NCI-H460 (cell line): ENCODE measurements at regions not wholly inside any gene's neighbourhood (a gene's known extent, or its start where the extent isn't known, plus 50 kb on each side); places are given as distances from the start of the nearest gene placed in this dataset.
"Not testable (repeated sequence)": the region's sequence is repeated elsewhere in the genome, so short reads cannot be mapped to it uniquely, and the experiment has no call there.

Experiments used
- DNase-seq: peaks from one replicate; pipeline ENCODE4 v3.0.0-alpha.2; 2016; ENCODE audit warnings: low read depth; ENCODE audit errors: extremely low read depth

- no peak for DNase-seq
Measured at GRCh38 chr14:43338713-43339112, 1168.4 kb downstream of the FSCB start.

GRCh38 chr14:43336351-43336750, 1170.7 kb downstream of the FSCB start:
- no peak for DNase-seq

GRCh38 chr14:43326501-43327407, 1180.3 kb downstream of the FSCB start:
- not testable (repeated sequence) for DNase-seq

- no peak for DNase-seq
Measured at GRCh38 chr14:43316427-43316826, 1190.7 kb downstream of the FSCB start.

GRCh38 chr14:43313719-43314118, 1193.4 kb downstream of the FSCB start:
- no peak for DNase-seq

- no peak for DNase-seq
Measured at GRCh38 chr14:43308421-43309110, 1198.5 kb downstream of the FSCB start.

- DNase-seq: no peak
Measured at GRCh38 chr14:43307836-43308235, 1199.2 kb downstream of the FSCB start.

- DNase-seq: no peak
Measured at GRCh38 chr14:43306053-43306452, 1201.0 kb downstream of the FSCB start.

- DNase-seq: no peak
Measured at GRCh38 chr14:43297794-43298193, 1209.3 kb downstream of the FSCB start.

- DNase-seq: not testable (repeated sequence)
Measured at GRCh38 chr14:43296061-43296460, 1211.0 kb downstream of the FSCB start.

- DNase-seq: no peak
Measured at GRCh38 chr14:43285575-43285974, 1221.5 kb downstream of the FSCB start.

- DNase-seq: no peak
Measured at GRCh38 chr14:43260056-43260455, 1247.0 kb downstream of the FSCB start.

- DNase-seq: no peak
Measured at GRCh38 chr14:43258396-43258795, 1248.7 kb downstream of the FSCB start.

- DNase-seq: not testable (repeated sequence)
Measured at GRCh38 chr14:43256996-43257395, 1250.1 kb downstream of the FSCB start.

GRCh38 chr14:43252866-43253265, 1254.2 kb downstream of the FSCB start:
- no peak for DNase-seq

- DNase-seq: no peak
Measured at GRCh38 chr14:43249591-43249990, 1257.5 kb downstream of the FSCB start.

- no peak for DNase-seq
Measured at GRCh38 chr14:43249116-43249515, 1258.0 kb downstream of the FSCB start.

- no peak for DNase-seq
Measured at GRCh38 chr14:43247877-43248276, 1259.2 kb downstream of the FSCB start.

- no peak for DNase-seq
Measured at GRCh38 chr14:43244142-43244625, 1262.9 kb downstream of the FSCB start.

GRCh38 chr14:43243168-43243567, 1263.9 kb downstream of the FSCB start:
- no peak for DNase-seq

- DNase-seq: no peak
Measured at GRCh38 chr14:43232261-43232660, 1274.8 kb downstream of the FSCB start.

- DNase-seq: no peak
Measured at GRCh38 chr14:43215524-43215923, 1291.6 kb downstream of the FSCB start.
